HG03025 (cell line): ENCODE measurements at regions not wholly inside any gene's neighbourhood (a gene's known extent, or its start where the extent isn't known, plus 50 kb on each side); places are given as distances from the start of the nearest gene placed in this dataset.

Experiments used
- ATAC-seq: cut with Tn5 transposase; IDR thresholded peaks from one replicate; pipeline ENCODE4 v1.9.1; 2021; ENCODE audit warnings: mild to moderate bottlenecking, moderate library complexity; ENCODE audit not compliant: unreplicated experiment, low FRiP score

DNA sequence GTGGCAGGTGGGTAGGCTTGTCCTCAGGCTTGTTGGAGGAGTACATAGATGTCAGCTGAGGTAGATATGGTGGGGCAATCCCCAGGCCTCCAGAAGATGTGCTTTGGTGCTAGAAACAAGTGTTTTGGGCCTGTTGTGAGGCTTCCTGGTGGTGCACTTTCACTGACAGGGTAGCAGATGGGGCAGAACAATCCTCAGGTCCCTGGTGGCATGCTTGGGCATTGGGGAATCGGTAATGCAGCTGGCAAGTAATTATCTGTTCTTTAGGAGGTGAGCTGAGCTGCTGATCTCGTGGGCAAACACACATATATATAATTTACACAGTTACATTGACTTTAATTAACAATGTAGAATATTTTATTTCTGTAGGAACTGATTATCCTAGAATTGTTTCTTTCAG, 458.7 kb downstream of the BMP2 start:
- ATAC-seq = no peak

- no peak for ATAC-seq
These were observed 463.8 kb downstream of the BMP2 start for GRCh38 chr20:7231303-7231702.

GRCh38 chr20:7232796-7233195, 465.3 kb downstream of the BMP2 start:
- no peak for ATAC-seq

- no peak for ATAC-seq
These were observed 469.8 kb downstream of the BMP2 start for GRCh38 chr20:7237251-7237650.

- no peak for ATAC-seq
These were observed 473.0 kb downstream of the BMP2 start for GRCh38 chr20:7240490-7240889.

DNA sequence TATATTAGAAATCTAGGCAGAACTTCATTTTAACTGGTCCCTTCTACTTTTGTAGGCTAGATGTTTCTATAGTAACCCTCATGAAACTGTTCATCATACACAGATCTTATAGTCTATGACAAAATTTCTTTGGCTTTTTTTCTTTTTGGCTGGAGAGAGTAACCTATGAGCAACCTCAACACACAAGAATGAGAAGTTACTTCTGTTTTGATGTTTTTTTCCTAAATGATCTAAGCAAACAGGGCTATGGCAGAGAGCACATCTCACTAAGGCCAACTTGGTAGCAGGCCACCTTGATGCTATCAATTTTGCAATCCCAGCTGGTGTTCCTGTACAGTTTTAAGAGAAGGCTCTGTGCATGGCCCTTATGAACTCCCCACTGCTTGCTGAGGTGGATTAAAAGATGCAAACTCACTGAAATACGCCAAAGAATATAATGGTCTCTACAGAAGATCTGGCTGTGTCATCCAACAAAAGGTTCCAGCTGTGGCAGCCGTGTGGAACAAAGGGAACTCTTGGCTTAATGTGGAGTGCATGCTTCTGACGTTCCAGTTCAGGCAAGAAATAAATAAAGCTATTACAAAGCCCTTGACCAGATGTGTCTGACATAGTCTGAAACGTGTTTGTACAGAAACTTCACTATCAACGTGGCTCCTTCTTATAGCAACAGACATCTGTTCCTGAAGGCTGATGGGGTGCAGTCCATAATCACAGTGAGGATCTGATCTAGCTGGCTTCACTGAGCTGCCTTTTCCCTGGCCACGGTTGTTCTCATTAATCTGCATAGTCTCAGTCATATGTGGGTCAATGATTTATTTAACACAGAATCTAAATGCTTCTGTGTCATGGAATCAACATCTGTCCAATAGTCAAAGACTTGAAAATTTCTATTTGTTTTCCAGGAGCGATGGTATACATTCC, 481.1 kb downstream of the BMP2 start:
- ATAC-seq = no peak

GRCh38 chr20:7250337-7250736, 482.9 kb downstream of the BMP2 start:
- no peak for ATAC-seq

- no peak for ATAC-seq
These were observed 489.6 kb downstream of the BMP2 start for GRCh38 chr20:7257099-7257498.

DNA sequence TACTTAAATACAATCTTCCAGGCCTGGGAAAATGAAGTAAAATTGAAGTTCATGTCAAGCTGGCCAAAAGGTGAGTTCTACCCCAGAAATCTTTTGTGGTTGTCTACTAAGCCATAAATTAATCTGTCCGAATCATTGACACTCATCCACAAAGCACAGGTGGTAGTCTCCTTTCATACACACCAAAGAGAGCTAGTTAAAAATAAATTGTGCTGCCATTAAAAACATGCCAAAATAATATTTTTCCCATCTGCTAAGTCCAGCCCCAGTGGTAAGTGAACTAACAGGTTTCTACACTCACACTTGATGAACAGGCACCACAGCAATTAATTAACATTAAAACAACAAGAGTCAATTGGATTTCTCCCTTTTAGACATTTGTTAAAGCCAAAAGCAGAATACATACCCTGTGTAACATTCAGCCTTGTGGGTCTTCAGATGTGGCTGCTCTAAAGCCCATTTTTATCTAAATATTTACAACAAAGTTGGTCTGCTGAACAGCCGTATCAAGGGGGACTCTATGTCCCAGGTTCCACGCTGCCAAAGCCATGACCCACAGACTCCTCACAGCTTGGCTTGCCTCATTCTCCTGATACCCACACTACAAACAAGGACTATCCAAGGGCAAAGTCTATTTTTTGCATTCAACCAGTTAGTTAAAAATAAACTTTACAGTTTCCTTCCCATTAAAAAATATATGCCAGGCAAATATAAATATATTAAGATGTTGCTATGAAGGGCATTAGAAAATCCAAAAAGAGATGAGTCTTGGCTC, 490.4 kb downstream of the BMP2 start:
- no peak for ATAC-seq

DNA sequence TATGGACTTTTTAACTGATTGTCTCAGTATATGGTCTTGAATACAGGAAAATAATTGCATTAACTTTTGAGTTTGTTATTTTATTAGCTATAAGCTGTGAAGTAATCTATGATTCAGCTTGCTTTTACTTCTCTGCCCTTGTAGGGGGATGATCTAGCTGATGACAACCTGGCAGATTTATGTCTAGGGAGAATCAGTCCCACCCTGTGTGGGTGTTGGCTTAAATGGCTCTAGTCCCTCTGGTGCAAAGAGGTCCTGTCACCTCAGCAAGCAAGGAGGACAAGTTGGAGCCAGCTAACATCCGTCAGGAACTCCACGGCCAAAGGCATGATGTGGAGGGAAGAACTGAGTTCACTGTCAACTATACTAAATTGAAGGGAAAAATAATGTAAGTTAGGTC, 495.3 kb downstream of the BMP2 start:
- no peak for ATAC-seq

DNA sequence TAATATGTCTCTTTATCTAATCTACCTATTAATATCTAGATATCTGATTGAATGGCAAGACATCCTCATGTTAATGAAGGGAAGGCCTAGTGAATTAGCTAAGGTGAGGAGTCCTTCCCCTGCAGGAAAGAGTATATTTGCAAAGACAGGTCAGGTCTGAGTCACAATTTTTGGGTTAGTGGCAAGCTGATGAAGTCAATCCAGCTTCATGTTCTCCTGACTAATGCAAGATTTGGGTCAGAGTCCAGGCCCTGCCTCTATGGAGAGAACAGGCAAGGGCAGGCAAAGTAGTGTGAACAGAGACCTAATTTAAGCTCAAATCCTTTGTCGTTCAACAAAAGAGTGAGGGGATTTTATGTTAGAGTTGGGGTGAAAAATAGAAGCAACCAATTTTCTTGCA, 496.7 kb downstream of the BMP2 start:
- no peak for ATAC-seq

DNA sequence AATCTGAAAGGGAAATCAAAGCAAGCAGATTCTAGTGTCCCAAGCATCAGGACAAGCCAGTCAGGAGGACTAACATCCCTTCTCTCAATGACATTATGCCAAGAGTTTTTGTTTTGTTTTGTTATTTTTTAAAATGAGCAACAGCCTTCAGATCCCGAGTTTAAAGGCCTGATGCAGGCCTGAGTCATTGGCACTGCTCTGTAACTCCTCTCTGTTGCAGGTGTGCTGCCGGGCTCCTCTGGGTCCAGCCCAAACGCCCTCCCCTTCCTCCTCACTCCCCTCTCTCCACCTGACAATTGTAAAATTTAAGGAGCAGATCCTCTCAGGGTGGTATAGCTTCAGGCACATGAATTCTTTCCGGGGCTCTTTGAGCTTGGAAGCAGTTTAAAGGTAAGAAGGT, 502.0 kb downstream of the BMP2 start:
- ATAC-seq = no peak

- ATAC-seq = no peak
These were observed 505.0 kb downstream of the BMP2 start for GRCh38 chr20:7272512-7272911.

GRCh38 chr20:7274870-7275269, 507.4 kb downstream of the BMP2 start:
- ATAC-seq = no peak

DNA sequence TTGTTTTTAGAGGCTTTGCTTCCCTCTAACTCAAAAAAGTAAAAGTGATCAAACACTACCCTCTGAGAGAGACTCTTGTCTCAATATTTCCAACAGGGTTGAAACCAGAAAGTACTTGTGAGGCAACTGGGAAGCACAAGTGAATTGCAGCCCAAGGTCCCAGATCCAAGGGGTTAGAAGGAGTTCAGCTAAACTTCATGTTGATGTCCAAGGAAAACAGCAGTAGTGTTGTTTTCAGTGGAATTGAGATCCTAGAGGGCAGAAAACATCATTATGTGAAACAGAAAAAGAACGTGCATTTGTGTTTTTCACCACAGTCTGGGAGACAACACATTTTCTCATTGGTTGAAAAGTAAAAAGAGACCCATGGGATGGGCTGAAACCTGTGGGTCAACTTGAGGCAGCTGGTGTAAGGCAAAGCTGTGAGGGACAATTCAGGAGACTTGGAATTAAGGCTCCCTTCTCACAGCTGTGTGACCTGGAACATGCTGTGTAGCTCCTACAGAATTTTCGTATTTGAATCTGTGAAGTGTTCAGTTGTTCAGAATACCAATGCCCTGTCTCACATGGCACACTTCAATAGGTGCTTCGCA, 508.3 kb downstream of the BMP2 start:
- no peak for ATAC-seq

GRCh38 chr20:7285918-7286556, 518.6 kb downstream of the BMP2 start:
- ATAC-seq = peak; percentile 64

- no peak for ATAC-seq
These were observed 523.9 kb downstream of the BMP2 start for GRCh38 chr20:7291323-7291943.

GRCh38 chr20:7291946-7292345, 524.5 kb downstream of the BMP2 start:
- no peak for ATAC-seq

- no peak for ATAC-seq
These were observed 527.4 kb downstream of the BMP2 start for GRCh38 chr20:7294816-7295360.

DNA sequence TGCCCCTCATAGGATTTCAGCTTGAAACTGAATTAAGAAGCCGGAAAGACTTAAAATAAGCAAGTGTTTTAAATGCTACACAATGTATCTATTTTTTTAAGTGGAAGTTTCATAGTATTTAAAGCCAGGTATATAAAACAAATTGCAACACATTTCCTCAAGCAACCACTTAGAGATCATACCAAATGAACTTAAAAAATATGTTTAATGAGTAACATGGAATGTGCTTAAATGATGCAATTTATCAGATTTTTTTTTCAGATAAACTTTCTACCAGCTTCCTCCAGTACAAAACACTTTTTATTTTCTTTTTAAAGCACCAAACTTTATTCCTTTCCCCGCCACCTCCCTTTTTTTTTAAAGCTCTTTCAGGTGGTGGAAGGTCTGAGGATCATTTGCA, 534.3 kb downstream of the BMP2 start:
- no peak for ATAC-seq
